A673 (cell line): ENCODE measurements at regions not wholly inside any gene's neighbourhood (a gene's known extent, or its start where the extent isn't known, plus 50 kb on each side); places are given as distances from the start of the nearest gene placed in this dataset.

Source experiments
- BruUV-seq: library from RNA; stranded (reverse); fragments of 400-500 nt; replicated peaks from 2 replicates; lab custom pipeline; 2021; lab: Mats Ljungman, UMichigan
- CTCF ChIA-PET: fragments of 300-600 bp; sonication (Branson Sonifier 250); formaldehyde crosslinking; loops from one replicate; lab custom pipeline; 2022; ENCODE audit warnings: antibody characterized with exemption; lab: Charles Lee
- POLR2A ChIA-PET: fragments of 300-600 bp; sonication (Branson Sonifier 250); formaldehyde crosslinking; loops from one replicate; lab custom pipeline; 2022; ENCODE audit warnings: antibody characterized with exemption; ENCODE audit not compliant: low non-redundant PET; lab: Charles Lee
- DNase-seq: peaks from one replicate; pipeline ENCODE4 v3.0.0-alpha.2; 2015; ENCODE audit warnings: low spot score
- H3K27ac ChIP-seq: fragments of 200-600 bp; sonication (generic); 2 replicates; pipeline ENCODE4 v1.5.1; 2016; ENCODE audit warnings: mixed run types, low read depth, mild to moderate bottlenecking, mixed read lengths, antibody characterized with exemption, low read length; ENCODE audit not compliant: poor library complexity, severe bottlenecking
- H3K27me3 ChIP-seq: fragments of 200-600 bp; sonication (generic); replicated peaks from 2 replicates; pipeline ENCODE4 v1.6.1; 2017; ENCODE audit warnings: mixed run types, low read depth, mild to moderate bottlenecking, mixed read lengths, antibody characterized with exemption, low read length; ENCODE audit not compliant: insufficient read depth, poor library complexity
- H3K36me3 ChIP-seq: fragments of 200-600 bp; sonication (generic); 2 replicates; pipeline ENCODE4 v1.6.1; 2016; ENCODE audit warnings: mixed run types, mild to moderate bottlenecking, mixed read lengths, antibody characterized with exemption, low read length; ENCODE audit not compliant: insufficient read depth, poor library complexity, severe bottlenecking
- H3K4me1 ChIP-seq: fragments of 200-600 bp; sonication (generic); 2 replicates; pipeline ENCODE4 v1.6.1; 2017; ENCODE audit warnings: mixed run types, mild to moderate bottlenecking, mixed read lengths, antibody characterized with exemption, low read length; ENCODE audit not compliant: insufficient read depth, poor library complexity, severe bottlenecking
- H3K4me3 ChIP-seq: fragments of 200-600 bp; sonication (generic); 2 replicates; pipeline ENCODE4 v1.5.1; 2016; ENCODE audit warnings: low read depth, mixed run types, mild to moderate bottlenecking, mixed read lengths, low read length; ENCODE audit not compliant: poor library complexity, severe bottlenecking
- H3K9me3 ChIP-seq: fragments of 200-600 bp; sonication (generic); 2 replicates; pipeline ENCODE4 v1.6.1; 2016; ENCODE audit warnings: mixed run types, low read depth, mild to moderate bottlenecking, mixed read lengths, antibody characterized with exemption, low read length; ENCODE audit not compliant: poor library complexity, severe bottlenecking
- CTCF ChIP-seq: fragments of 300-800, 200-600 bp; sonication (generic); conservative IDR thresholded peaks from 2 replicates; pipeline ENCODE4 v1.5.1; 2017; ENCODE audit warnings: low read depth, mild to moderate bottlenecking, antibody characterized with exemption, low read length, moderate library complexity, mixed read lengths
- EZH2 ChIP-seq: fragments of 200-600 bp; sonication (generic); IDR thresholded peaks from 2 replicates; pipeline ENCODE4 v1.6.1; 2017; ENCODE audit warnings: borderline replicate concordance, low read depth, mild to moderate bottlenecking, mixed read lengths, antibody characterized with exemption, low read length; ENCODE audit not compliant: poor library complexity, severe bottlenecking
- intact Hi-C: fragments of 100-400 bp; cut with micrococcal nuclease; formaldehyde crosslinking; loops from one replicate; pipeline ENCODE4 v1.10.0; 2022; ENCODE audit not compliant: unreplicated experiment

- intact Hi-C loops, result no loop called here
- no peak for TF ChIP-seq EZH2
- no peak for TF ChIP-seq CTCF
- H3K27ac ChIP-seq, result no peak overlapping the region
- H3K4me3 ChIP-seq, result no peak overlapping the region
- H3K9me3 ChIP-seq, result no peaks in the 10 kb centered on the region
- no peak for DNase-seq
- no peaks in the 10 kb centered on the region for H3K4me1 ChIP-seq
- ChIA-PET POLR2A (no interaction called here), CTCF (no interaction called here)
- no TSS peak for BruUV-seq
- H3K27me3 ChIP-seq, result no peaks in the 10 kb centered on the region
- H3K36me3 ChIP-seq, result no peaks in the 10 kb centered on the region
Measured at GRCh38 chr5:51599587-51599986, 216.3 kb downstream of the ISL1 start.

- Histone ChIP-seq H3K4me1 (no peaks in the 10 kb centered on the region), H3K4me3 (no peak overlapping the region), H3K27ac (no peak overlapping the region), H3K27me3 (no peaks in the 10 kb centered on the region), H3K36me3 (no peaks in the 10 kb centered on the region), H3K9me3 (no peaks in the 10 kb centered on the region)
- BruUV-seq, result no TSS peak
- intact Hi-C loops, result no loop called here
- TF ChIP-seq CTCF, result no peak
- no peak for TF ChIP-seq EZH2
- DNase-seq, result no peak
- ChIA-PET POLR2A (no interaction called here), CTCF (no interaction called here)
Measured at GRCh38 chr5:51604324-51604723, 221.1 kb downstream of the ISL1 start.

- POLR2A ChIA-PET, result no interaction called here
- H3K27me3 ChIP-seq, result no peaks in the 10 kb centered on the region
- CTCF ChIA-PET, result no interaction called here
- no peak overlapping the region for H3K27ac ChIP-seq
- H3K4me3 ChIP-seq, result no peak overlapping the region
- H3K9me3 ChIP-seq, result no peaks in the 10 kb centered on the region
- no peaks in the 10 kb centered on the region for H3K36me3 ChIP-seq
- DNase-seq, result no peak
- no TSS peak for BruUV-seq
- H3K4me1 ChIP-seq, result no peaks in the 10 kb centered on the region
- intact Hi-C loops, result no loop called here
- no peak for TF ChIP-seq EZH2
- TF ChIP-seq CTCF, result no peak
Measured at GRCh38 chr5:51606921-51607320, 223.7 kb downstream of the ISL1 start.
